SU-DHL-6 (cell line): ENCODE measurements at regions not wholly inside any gene's neighbourhood (a gene's known extent, or its start where the extent isn't known, plus 50 kb on each side); places are given as distances from the start of the nearest gene placed in this dataset.

Experiments
- H2AFZ ChIP-seq: fragments of 200-600 bp; sonication (generic); 2 replicates; pipeline ENCODE4 v1.6.1; 2014; ENCODE audit warnings: low read depth, mild to moderate bottlenecking, moderate library complexity, mixed read lengths, antibody characterized with exemption, low read length; ENCODE audit not compliant: severe bottlenecking
- H3F3A ChIP-seq: fragments of 200-600 bp; shearing (Covaris generic); 2 replicates; pipeline ENCODE4 v1.6.0; 2016; ENCODE audit warnings: antibody characterized with exemption, mild to moderate bottlenecking; ENCODE audit not compliant: insufficient read depth
- H3K27ac ChIP-seq: fragments of 200-600 bp; sonication (generic); 2 replicates; pipeline ENCODE4 v1.5.1; 2016; ENCODE audit warnings: low read depth, mild to moderate bottlenecking, low read length, moderate library complexity, mixed read lengths
- H3K27me3 ChIP-seq: fragments of 200-600 bp; sonication (generic), shearing (Covaris generic); 2 replicates; pipeline ENCODE4 v1.6.0; 2014; ENCODE audit warnings: mild to moderate bottlenecking, low read length
- H3K36me3 ChIP-seq: fragments of 200-600 bp; sonication (generic); 2 replicates; pipeline ENCODE4 v1.6.1; 2014; ENCODE audit warnings: mild to moderate bottlenecking, low read length, mixed read lengths
- H3K4me2 ChIP-seq: fragments of 300-600, 200-600 bp; shearing (Covaris generic), sonication (generic); 2 replicates; pipeline ENCODE4 v1.6.0; 2014; ENCODE audit warnings: low read length, low read depth, mild to moderate bottlenecking; ENCODE audit not compliant: poor library complexity, severe bottlenecking
- H3K4me3 ChIP-seq: fragments of 200-600 bp; sonication (generic); 2 replicates; pipeline ENCODE4 v1.5.1; 2014; ENCODE audit warnings: antibody characterized with exemption, low read length, mild to moderate bottlenecking, mixed read lengths; ENCODE audit not compliant: insufficient read depth, poor library complexity, severe bottlenecking
- H3K79me2 ChIP-seq: fragments of 200-600 bp; sonication (generic); 2 replicates; pipeline ENCODE4 v1.6.1; 2014; ENCODE audit warnings: mild to moderate bottlenecking, low read length, moderate library complexity; ENCODE audit not compliant: insufficient read depth
- H3K9ac ChIP-seq: fragments of 200-600 bp; sonication (generic); 2 replicates; pipeline ENCODE4 v1.7.0; 2014; ENCODE audit warnings: mild to moderate bottlenecking, low read length
- H3K9me2 ChIP-seq: fragments of 200-600 bp; sonication (generic); replicated peaks from 2 replicates; pipeline ENCODE4 v1.6.1; 2014; ENCODE audit warnings: low read length; ENCODE audit not compliant: insufficient read depth
- H3K9me3 ChIP-seq: fragments of 200-600 bp; sonication (generic); 2 replicates; pipeline ENCODE4 v1.6.1; 2014; ENCODE audit warnings: low read length, mixed read lengths; ENCODE audit not compliant: insufficient read depth
- H4K20me1 ChIP-seq: fragments of 200-600 bp; sonication (generic); 2 replicates; pipeline ENCODE4 v1.6.1; 2014; ENCODE audit warnings: low read depth, mild to moderate bottlenecking, antibody characterized with exemption, low read length, moderate library complexity, mixed read lengths
- EZH2phosphoT487 ChIP-seq: fragments of 200-600 bp; sonication (generic), shearing (Covaris generic); conservative IDR thresholded peaks from 2 replicates; pipeline ENCODE4 v1.6.1; 2018; ENCODE audit warnings: mild to moderate bottlenecking, antibody characterized with exemption, low read length, moderate library complexity, mixed read lengths
- TF ChIP-seq, protein P1 (sequence below): fragments of 200-600 bp; sonication (generic); IDR thresholded peaks from one replicate; pipeline ENCODE4 v1.5.1; 2017; ENCODE audit warnings: antibody characterized with exemption, mild to moderate bottlenecking, low read length, moderate library complexity; ENCODE audit not compliant: insufficient read depth, poor library complexity, severe bottlenecking

GRCh38 chr5:107291866-107292265 lies 378.9 kb downstream of the EFNA5 start:
- Histone ChIP-seq H4K20me1 (no peaks in the 10 kb centered on the region), H3K27me3 (no peaks in the 10 kb centered on the region), H3K27ac (no peak overlapping the region), H3F3A (no peaks in the 10 kb centered on the region), H3K9me2 (no peaks in the 10 kb centered on the region), H3K79me2 (no peaks in the 10 kb centered on the region), H2AFZ (no peak overlapping the region), H3K4me2 (no peak overlapping the region), H3K9me3 (no peaks in the 10 kb centered on the region), H3K36me3 (no peaks in the 10 kb centered on the region), H3K9ac (no peak overlapping the region), H3K4me3 (no peak overlapping the region)
- TF ChIP-seq, protein P1, sequence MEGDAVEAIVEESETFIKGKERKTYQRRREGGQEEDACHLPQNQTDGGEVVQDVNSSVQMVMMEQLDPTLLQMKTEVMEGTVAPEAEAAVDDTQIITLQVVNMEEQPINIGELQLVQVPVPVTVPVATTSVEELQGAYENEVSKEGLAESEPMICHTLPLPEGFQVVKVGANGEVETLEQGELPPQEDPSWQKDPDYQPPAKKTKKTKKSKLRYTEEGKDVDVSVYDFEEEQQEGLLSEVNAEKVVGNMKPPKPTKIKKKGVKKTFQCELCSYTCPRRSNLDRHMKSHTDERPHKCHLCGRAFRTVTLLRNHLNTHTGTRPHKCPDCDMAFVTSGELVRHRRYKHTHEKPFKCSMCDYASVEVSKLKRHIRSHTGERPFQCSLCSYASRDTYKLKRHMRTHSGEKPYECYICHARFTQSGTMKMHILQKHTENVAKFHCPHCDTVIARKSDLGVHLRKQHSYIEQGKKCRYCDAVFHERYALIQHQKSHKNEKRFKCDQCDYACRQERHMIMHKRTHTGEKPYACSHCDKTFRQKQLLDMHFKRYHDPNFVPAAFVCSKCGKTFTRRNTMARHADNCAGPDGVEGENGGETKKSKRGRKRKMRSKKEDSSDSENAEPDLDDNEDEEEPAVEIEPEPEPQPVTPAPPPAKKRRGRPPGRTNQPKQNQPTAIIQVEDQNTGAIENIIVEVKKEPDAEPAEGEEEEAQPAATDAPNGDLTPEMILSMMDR = no peak
- TF ChIP-seq EZH2phosphoT487 = no peak

DNA sequence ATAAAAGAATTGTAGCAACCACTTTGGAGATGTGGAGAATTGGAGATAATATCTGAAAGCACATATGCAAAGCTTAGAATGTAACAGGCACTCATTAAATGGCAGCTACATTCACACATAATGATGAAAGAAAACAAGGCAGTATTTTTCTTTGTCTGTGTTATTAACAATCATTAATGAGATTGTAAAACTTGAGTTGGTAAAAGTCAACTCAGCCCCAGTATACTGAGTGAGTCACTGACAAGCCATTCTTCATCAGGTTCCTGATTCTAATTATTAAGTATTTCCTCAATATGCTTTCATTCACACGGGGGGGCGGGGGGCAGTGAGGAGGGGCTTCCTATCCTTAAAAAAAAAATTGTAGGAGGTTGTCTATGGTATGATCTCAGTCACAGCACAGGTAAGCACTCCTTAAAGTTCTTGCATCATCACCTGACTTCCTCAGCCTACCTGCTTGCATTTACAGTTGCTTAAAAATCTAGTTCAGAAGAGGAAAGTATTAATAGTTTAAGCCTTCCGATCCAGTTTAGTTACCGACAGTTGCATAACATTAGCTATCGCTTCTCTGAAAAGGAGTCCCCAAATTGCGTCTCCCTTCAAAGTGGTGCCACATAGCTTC lies 379.8 kb downstream of the EFNA5 start:
- Histone ChIP-seq H3K36me3 (no peaks in the 10 kb centered on the region), H3K4me3 (no peak overlapping the region), H3K9me3 (no peaks in the 10 kb centered on the region), H3K27me3 (no peaks in the 10 kb centered on the region), H3K27ac (no peak overlapping the region), H3K9ac (no peak overlapping the region), H3K79me2 (no peaks in the 10 kb centered on the region), H2AFZ (no peak overlapping the region), H3K9me2 (no peaks in the 10 kb centered on the region), H3K4me2 (no peak overlapping the region), H3F3A (no peaks in the 10 kb centered on the region), H4K20me1 (no peaks in the 10 kb centered on the region)
- TF ChIP-seq, protein P1 = no peak
- no peak for TF ChIP-seq EZH2phosphoT487

DNA sequence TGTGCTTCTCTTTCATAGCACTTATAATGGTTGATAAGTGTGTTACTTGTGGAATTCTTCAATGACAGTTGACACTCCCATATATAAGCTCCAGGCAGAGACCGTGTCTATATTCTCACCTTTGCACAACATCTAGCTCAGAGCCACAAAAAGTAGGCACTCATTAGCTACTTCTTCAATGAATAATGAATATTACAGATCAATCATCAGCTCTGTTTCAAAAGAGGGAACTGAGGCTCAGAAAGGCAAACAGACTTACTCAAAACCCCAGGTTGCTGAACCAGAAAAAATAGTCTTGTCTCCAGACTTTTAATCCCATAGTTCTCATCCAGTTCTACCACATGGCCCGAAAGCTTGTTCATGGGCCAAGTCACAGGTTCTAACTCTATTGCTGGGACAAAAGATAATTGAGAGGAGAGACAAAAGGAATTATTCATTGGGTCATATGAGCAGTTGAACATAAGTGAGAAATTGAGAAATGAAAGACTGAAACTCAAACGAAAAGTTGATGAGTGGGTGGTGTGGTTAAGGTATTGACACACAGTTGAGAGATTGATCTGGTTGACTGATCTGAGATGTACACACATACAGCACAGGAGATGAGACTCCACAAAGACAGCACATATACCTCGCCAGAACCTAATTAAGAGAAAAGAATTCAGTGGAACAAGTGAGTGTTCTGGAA lies 381.6 kb downstream of the EFNA5 start:
- no peaks in the 10 kb centered on the region for H4K20me1 ChIP-seq
- no peak overlapping the region for H3K27ac ChIP-seq
- H3K4me3 ChIP-seq = no peak overlapping the region
- H3K27me3 ChIP-seq = no peaks in the 10 kb centered on the region
- H3K9me3 ChIP-seq = no peaks in the 10 kb centered on the region
- no peaks in the 10 kb centered on the region for H3K36me3 ChIP-seq
- no peak overlapping the region for H3K9ac ChIP-seq
- no peaks in the 10 kb centered on the region for H3K79me2 ChIP-seq
- no peak for TF ChIP-seq EZH2phosphoT487
- TF ChIP-seq, protein P1 = no peak
- H3K9me2 ChIP-seq = no peaks in the 10 kb centered on the region
- no peak overlapping the region for H2AFZ ChIP-seq
- H3K4me2 ChIP-seq = no peak overlapping the region
- H3F3A ChIP-seq = no peaks in the 10 kb centered on the region
